ENCODE measurements at regions not wholly inside any gene's neighbourhood (a gene's known extent, or its start where the extent isn't known, plus 50 kb on each side); places are given as distances from the start of the nearest gene placed in this dataset.

DNA sequence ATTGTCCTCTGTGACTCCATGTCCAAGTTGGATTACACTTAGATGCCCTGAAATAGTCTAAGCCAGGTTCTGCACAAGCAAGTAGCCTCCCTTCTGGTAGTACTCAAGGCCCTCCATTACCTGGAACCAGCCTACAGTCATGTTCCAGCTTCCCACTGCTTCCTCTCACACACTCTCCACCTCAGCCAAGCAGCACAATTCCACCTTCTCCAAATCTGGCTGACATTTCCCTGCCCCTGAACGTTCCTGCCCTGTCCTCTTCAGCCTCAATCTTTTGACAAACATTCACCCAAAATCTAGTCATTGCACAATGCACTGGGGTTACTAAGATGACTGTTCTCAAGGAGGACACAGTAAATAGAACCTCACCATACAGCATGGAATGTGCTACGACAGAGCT, 95.3 kb upstream of the KLHL29 start:
- TF ChIP-seq, protein P1, sequence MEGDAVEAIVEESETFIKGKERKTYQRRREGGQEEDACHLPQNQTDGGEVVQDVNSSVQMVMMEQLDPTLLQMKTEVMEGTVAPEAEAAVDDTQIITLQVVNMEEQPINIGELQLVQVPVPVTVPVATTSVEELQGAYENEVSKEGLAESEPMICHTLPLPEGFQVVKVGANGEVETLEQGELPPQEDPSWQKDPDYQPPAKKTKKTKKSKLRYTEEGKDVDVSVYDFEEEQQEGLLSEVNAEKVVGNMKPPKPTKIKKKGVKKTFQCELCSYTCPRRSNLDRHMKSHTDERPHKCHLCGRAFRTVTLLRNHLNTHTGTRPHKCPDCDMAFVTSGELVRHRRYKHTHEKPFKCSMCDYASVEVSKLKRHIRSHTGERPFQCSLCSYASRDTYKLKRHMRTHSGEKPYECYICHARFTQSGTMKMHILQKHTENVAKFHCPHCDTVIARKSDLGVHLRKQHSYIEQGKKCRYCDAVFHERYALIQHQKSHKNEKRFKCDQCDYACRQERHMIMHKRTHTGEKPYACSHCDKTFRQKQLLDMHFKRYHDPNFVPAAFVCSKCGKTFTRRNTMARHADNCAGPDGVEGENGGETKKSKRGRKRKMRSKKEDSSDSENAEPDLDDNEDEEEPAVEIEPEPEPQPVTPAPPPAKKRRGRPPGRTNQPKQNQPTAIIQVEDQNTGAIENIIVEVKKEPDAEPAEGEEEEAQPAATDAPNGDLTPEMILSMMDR (IDR thresholded peaks at IDR 0.05): no peak
- ATAC-seq (ENCODE audit: low FRiP score): no peak
- DNase-seq (ENCODE audit: low spot score): no peak

DNA sequence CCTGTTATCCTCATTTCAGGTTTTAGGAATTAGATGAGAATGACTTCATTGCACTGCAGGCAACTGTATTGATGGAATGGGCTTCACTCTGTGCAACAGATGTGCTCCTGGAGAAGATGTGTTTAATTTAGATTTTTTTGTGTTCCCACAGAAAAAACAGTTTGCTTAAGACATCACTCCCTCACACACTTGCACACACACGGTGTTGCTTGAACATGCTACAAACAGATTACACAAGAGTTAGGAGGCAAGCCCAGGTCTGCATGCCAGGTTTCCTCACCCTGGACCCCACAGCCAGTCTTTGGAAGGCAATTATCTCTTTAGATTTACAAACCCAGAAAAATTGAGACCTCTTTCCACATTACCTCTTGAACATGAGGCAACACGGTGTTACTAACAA, 93.7 kb upstream of the KLHL29 start:
- no peak for DNase-seq (ENCODE audit: low spot score)
- TF ChIP-seq, protein P1 (IDR thresholded peaks at IDR 0.05): no peak
- peak; percentile 66 for ATAC-seq (ENCODE audit: low FRiP score)

DNA sequence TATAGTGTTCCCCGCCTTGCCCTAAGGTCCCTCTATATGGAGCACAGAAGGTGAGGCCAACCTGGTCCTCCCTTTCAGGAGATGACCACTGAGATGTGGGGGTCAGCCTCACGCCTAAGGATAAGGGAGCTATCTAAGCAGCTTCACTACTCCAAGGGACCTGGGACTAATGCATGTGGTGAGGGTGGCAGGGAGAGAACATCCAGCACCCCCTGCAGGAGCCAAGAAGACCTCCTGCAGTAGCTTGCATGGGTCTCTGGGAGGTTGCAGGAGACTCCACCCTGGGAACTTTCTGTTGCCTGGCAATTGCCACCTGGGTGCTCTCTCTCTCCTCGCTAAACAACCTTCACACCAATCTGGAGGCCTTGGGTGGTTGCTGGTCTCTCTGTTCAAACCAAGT, 93.0 kb upstream of the KLHL29 start:
- TF ChIP-seq, protein P1 (IDR thresholded peaks at IDR 0.05): no peak
- DNase-seq (ENCODE audit: low spot score) (no peak), ATAC-seq (ENCODE audit: low FRiP score) (no peak)

DNA sequence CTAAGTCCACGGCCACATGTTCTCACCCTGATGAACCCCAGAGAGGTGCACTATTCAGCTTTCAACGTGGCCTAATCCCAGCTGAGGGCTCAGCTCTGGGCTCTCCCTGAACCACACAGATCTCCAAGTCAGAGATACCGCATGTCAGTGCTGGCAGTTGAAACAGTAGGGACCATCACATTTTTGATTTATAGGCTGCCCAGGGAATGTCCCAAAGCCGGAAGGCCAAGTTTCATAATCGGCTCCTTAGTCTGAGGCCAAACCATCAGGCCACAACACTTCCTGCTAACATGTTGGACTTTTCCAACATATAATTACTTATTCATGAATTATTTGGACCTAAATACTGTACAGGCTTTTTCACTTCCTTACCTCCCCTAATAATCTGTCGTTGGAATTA, 91.9 kb upstream of the KLHL29 start:
- no peak for ATAC-seq (ENCODE audit: low FRiP score)
- DNase-seq (ENCODE audit: low spot score): no peak
- TF ChIP-seq, protein P1 (IDR thresholded peaks at IDR 0.05): no peak

DNA sequence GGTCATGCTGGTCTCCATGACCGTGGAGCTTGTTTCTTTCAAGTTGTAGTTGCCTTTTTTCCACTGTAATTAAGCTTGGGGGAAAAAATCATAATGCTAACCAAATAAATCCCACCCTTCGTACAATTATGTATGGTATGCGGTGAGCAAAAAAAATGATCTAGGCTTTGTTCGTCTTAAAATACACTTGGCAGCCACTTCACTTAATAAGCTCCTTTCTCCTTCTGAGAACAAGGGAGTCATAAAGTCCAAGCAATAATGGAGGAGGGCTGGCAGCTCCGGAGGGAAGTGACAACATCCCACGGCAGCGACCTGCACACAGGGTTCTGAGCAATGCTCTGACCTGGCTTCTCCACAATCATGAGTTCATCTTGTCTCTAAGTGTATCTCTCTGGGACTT, 91.2 kb upstream of the KLHL29 start:
- ATAC-seq (ENCODE audit: low FRiP score): no peak
- TF ChIP-seq, protein P1 (IDR thresholded peaks at IDR 0.05): no peak
- DNase-seq (ENCODE audit: low spot score): no peak

DNA sequence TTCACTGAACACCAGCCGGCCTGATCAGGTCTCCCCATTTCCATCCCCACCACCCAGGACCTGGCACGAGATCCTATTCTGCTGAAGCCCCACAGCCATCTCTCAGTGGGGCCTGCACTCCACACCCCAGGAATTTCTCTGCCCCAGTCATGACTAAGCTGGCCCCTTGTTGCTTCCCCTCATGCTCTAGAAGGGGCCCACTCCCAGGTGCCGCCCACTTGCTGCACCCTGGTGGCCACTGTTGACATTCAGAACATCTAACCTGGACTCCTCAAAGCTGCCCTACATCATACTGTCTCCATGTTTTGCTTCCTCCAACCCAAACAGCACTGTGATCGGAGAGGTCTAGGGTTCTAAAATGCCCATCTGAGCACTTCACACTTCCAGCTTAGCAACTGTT, 90.7 kb upstream of the KLHL29 start:
- TF ChIP-seq, protein P1 (IDR thresholded peaks at IDR 0.05): no peak
- DNase-seq (ENCODE audit: low spot score): no peak
- no peak for ATAC-seq (ENCODE audit: low FRiP score)

DNA sequence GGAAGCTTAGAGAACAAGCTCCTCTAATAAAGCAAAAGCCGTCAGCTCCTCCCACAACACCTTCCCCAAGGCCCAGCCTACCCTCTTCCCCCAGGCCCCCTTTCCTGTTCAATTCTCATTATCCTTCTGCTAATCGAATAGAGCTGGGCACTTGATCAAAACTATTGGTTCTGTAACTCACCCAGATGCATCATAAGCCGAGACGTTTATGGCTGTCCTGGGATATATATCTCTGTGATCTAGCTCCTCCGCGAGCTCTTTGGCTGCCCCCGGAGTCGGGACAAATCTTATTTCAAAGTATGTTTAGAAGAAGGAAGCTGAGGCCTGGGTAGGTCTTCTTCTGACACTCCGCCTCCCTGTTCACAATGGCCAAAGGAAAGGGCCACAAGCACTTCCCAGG, 88.3 kb upstream of the KLHL29 start:
- no peak for DNase-seq (ENCODE audit: low spot score)
- ATAC-seq (ENCODE audit: low FRiP score): no peak
- TF ChIP-seq, protein P1 (IDR thresholded peaks at IDR 0.05): no peak

Measured in omental fat pad (tissue), 3 donors.